B cell (primary cell): ENCODE measurements at regions not wholly inside any gene's neighbourhood (a gene's known extent, or its start where the extent isn't known, plus 50 kb on each side); places are given as distances from the start of the nearest gene placed in this dataset.

Experiments
- EZH2 ChIP-seq: IDR thresholded peaks from 2 replicates; pipeline ENCODE4 v1.6.1; 2012; ENCODE audit warnings: borderline replicate concordance, low read depth, mild to moderate bottlenecking, moderate library complexity, low read length; ENCODE audit not compliant: insufficient read depth, poor library complexity, severe bottlenecking
- TF ChIP-seq, protein P1 (sequence below): fragments of 200-600 bp; IDR thresholded peaks from one replicate; pipeline ENCODE4 v1.8.0; 2022; ENCODE audit warnings: antibody characterized with exemption, mild to moderate bottlenecking

DNA sequence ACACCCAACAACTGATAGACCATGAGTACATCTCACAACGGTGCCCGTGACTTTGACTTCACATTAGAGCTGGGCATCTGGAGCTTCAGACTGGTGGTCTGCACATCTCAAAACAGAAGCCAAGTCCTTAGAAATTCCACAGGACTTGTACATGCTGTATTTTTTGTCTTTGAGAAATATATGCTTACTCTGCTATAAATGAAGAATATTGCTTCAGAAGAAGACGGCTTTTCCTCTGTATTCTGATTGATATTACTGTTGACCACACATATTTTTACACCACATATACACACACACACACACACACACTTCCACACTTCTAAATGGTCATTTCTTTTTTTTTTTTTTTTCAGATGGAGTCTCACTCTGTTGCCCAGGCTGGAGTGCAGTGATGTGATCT, 338.3 kb upstream of the KIF2A start:
- TF ChIP-seq, protein P1, sequence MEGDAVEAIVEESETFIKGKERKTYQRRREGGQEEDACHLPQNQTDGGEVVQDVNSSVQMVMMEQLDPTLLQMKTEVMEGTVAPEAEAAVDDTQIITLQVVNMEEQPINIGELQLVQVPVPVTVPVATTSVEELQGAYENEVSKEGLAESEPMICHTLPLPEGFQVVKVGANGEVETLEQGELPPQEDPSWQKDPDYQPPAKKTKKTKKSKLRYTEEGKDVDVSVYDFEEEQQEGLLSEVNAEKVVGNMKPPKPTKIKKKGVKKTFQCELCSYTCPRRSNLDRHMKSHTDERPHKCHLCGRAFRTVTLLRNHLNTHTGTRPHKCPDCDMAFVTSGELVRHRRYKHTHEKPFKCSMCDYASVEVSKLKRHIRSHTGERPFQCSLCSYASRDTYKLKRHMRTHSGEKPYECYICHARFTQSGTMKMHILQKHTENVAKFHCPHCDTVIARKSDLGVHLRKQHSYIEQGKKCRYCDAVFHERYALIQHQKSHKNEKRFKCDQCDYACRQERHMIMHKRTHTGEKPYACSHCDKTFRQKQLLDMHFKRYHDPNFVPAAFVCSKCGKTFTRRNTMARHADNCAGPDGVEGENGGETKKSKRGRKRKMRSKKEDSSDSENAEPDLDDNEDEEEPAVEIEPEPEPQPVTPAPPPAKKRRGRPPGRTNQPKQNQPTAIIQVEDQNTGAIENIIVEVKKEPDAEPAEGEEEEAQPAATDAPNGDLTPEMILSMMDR = no peak
- TF ChIP-seq EZH2 = no peak
